GM21786 (cell line): ENCODE measurements at regions not wholly inside any gene's neighbourhood (a gene's known extent, or its start where the extent isn't known, plus 50 kb on each side); places are given as distances from the start of the nearest gene placed in this dataset.

ENCODE experiments used
- ATAC-seq: cut with Tn5 transposase; IDR thresholded peaks from one replicate; pipeline ENCODE4 v1.9.1; 2021; ENCODE audit not compliant: unreplicated experiment

DNA sequence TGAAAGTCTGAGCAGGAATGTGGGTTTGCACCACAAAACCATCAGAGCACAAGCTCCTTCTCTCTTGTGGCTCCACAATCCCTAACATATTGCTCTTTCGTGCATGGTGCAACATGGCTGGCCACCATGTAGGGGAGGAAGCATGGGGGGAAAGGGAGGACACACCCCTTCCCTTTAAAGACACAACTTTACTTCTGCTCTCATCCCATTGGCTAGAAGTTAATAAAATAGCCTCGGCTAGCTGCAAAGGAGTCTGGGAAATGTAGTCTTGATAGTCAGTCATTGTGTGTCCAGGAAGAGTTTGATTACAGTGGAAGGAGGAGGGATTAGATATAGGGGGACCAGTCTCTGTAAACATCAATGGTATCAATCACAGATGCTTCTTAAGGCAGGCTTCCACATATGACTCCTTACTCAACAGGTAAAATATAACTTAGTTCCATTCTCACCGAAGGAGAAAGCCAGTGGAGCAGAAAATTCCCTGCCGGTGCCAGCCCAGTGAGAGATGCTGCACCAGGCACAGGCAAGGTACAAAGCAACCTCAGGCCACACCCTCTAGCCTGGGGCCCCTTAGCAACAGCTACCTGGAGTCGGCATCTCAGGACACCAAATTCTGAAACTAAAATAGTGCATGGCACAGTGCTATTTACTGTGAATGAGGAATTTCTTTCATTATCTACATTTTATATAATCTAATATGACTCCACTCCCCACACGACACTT lies 124.7 kb upstream of the CTBP2 start:
- no peak for ATAC-seq

GRCh38 chr10:125283836-125284614 lies 123.7 kb upstream of the CTBP2 start:
- ATAC-seq, result no peak

- ATAC-seq, result no peak
These were observed 123.0 kb upstream of the CTBP2 start for GRCh38 chr10:125283191-125283835.

- no peak for ATAC-seq
These were observed 120.7 kb upstream of the CTBP2 start for GRCh38 chr10:125281091-125281490.

- no peak for ATAC-seq
These were observed 115.8 kb upstream of the CTBP2 start for GRCh38 chr10:125276133-125276532.

DNA sequence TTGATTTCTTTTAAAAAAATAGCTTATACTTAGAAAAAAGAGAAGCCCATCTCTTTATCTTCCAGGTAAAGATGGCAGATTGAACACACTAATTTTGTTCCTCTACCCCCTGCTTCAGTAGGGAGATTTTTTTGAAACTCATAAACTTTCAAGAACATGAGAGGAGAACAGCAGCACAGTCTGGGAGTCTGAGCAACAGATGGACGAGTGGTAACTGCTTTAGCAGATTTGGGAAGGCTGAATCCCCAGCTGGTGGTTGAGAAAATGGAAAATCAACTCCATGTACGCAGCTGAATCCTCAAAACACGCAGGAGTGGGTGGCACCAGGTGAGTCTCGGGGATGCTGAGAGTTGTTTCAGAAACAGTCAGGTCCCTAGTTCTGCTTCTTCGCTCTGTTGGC lies 114.6 kb upstream of the CTBP2 start:
- ATAC-seq, result no peak

DNA sequence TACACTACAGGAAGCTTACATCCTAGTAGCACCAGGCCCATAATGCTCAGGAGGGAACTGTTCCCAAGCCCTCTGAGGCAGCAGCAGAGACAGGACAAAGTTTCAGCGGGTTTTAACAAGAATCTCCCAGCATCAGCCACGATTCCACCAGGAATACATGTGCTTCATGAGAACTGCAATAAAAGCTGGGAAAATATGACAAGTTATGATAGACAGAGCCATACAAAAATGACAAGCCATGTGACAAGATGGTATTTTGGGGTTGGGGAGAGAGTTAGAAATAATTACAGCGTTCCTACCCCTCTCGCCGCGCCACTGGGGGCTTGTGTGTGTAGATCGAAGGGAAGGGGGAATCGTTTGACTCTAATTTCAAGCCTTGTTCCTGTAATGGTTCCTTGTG lies 112.7 kb upstream of the CTBP2 start:
- no peak for ATAC-seq

DNA sequence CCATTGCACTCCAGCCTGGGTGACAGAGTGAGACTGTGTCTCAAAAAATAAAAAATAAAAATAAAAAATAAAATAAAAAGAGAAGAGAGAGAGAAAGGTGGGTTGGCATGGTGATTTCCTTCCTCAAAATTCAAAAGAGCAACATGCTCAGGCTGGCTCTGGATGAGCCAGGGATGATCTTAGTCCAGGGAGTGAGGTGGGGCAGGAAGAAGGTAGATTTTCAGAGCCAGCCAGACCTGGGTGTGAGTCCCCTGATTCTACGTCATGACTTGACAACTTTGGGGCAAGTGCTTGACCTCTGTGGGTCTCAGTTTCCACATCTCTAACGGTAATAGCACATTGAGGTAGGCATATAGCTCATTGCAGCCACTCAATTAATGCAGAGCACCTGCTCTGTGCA lies 109.4 kb upstream of the CTBP2 start:
- no peak for ATAC-seq

DNA sequence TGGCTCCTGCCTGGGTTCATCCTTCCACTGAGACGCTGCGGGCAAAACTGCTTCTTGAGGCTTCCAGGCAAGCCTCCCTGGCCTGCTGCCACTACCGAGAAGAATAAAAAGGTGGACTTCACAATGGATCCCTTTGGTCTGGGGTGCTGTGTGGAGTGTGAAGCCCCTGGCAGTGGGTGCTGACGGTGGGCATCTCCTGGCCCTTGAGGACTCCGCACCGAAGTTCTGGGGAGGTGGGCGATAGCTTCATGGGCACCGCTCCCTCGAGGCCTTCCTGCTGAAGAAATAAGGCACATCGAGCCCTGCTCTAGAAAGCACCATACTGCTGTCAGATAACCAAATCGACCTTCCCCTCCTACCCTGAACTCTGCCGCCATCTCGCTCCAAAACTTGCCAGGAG lies 106.6 kb upstream of the CTBP2 start:
- no peak for ATAC-seq

- no peak for ATAC-seq
These were observed 106.2 kb upstream of the CTBP2 start for GRCh38 chr10:125266541-125266940.

- no peak for ATAC-seq
These were observed 105.2 kb upstream of the CTBP2 start for GRCh38 chr10:125265579-125265955.

GRCh38 chr10:125264757-125265578 lies 104.6 kb upstream of the CTBP2 start:
- no peak for ATAC-seq

GRCh38 chr10:125264091-125264490 lies 103.7 kb upstream of the CTBP2 start:
- ATAC-seq, result no peak

GRCh38 chr10:125263551-125263950 lies 103.2 kb upstream of the CTBP2 start:
- no peak for ATAC-seq

DNA sequence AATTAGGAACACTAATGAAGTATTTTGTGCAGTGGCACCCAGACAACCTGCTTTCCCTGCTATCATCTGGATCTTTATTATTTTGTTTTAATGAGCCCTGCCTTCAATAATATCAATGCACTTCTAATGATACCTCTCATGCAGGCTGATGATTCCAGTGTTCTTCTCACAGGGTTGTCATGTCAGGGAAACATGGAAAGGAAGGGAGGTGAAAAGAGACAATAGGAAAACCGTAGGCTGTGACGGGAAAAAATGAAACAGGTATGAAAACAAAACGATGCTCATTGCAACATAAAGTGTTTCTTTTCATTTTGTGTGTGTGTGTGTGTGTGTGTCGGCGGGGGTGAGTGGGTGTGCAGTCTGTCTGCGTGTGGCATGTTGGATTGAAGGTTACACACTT lies 102.6 kb upstream of the CTBP2 start:
- ATAC-seq, result no peak

GRCh38 chr10:125262409-125262808 lies 102.0 kb upstream of the CTBP2 start:
- no peak for ATAC-seq

DNA sequence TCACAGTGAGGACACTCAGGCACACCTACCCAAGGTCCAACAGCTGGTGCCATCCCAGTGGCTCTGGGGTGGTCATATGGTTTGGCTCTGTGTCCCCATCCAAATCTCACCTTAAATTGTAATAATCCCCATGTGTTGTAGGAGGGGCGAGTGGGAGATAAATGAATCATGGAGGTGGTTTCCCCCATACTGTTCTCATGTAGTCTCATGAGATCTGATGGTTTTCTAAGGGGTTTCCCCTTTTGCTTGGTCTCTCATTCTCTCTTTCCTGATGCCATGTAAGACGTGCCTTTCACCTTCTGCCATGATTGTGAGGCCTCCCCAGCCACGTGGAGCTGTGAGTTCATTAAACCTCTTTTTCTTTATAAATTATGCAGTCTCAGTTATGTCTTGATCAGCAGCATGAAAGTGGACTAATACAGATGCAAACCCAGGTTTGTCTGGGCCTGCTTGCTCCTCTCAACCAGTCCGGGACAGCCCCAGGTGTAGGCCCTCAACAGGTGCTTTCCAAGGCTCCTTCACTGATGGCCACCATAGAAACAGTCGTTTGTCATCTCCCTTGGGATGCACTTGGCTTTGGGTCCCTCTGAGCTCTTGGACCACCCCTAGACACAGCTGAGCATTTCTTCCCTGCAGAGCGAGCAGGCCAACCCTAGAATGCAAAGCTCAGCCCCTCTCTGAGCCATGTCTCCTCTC lies 101.3 kb upstream of the CTBP2 start:
- ATAC-seq, result no peak

DNA sequence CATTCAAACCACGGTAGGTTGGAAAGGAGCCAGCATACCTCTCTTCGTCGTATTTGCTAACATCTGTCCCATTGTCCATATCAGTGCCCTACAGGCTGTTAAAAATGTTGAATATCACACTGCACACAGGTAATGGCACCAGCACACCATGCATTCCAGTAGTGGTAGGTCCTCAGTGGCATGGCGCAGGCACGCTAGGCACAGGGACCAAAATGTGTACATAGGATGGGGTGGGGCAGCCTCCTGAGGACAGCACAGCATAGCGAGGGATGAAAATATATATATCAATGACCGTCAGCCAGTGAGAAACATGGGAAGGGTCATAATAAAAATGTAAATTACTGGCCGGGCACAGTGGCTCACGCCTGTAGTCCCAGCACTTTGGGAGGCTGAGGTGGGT lies 99.9 kb upstream of the CTBP2 start:
- ATAC-seq, result no peak

- no peak for ATAC-seq
These were observed 99.3 kb upstream of the CTBP2 start for GRCh38 chr10:125259651-125260050.

GRCh38 chr10:125258676-125259075 lies 98.3 kb upstream of the CTBP2 start:
- no peak for ATAC-seq
